MM.1S (cell line): ENCODE measurements at regions not wholly inside any gene's neighbourhood (a gene's known extent, or its start where the extent isn't known, plus 50 kb on each side); places are given as distances from the start of the nearest gene placed in this dataset.

Experiments
- DNase-seq: peaks from one replicate; pipeline ENCODE4 v3.0.0-alpha.2; 2015
- H2AFZ ChIP-seq: fragments of 300-600 bp; sonication (generic); 2 replicates; pipeline ENCODE4 v1.6.0; 2016; ENCODE audit warnings: antibody characterized with exemption, low read length
- H3F3A ChIP-seq: fragments of 300-600 bp; sonication (generic); 2 replicates; pipeline ENCODE4 v1.6.1; 2016; ENCODE audit warnings: mild to moderate bottlenecking, antibody characterized with exemption, low read length, moderate library complexity, mixed read lengths; ENCODE audit not compliant: insufficient read depth
- H3K27ac ChIP-seq: fragments of 300-600 bp; sonication (generic); 2 replicates; pipeline ENCODE4 v1.5.1; 2016; ENCODE audit warnings: mild to moderate bottlenecking, low read length
- H3K27me3 ChIP-seq: fragments of 300-600 bp; sonication (generic); replicated peaks from 2 replicates; pipeline ENCODE4 v1.6.0; 2016; ENCODE audit warnings: low read length; ENCODE audit not compliant: insufficient read depth
- H3K36me3 ChIP-seq: fragments of 300-600 bp; sonication (generic); replicated peaks from 2 replicates; pipeline ENCODE4 v1.6.1; 2016; ENCODE audit warnings: mild to moderate bottlenecking, low read length, mixed read lengths; ENCODE audit not compliant: insufficient read depth
- H3K4me1 ChIP-seq: fragments of 300-600 bp; sonication (generic); 2 replicates; pipeline ENCODE4 v1.6.1; 2016; ENCODE audit warnings: low read length, mixed read lengths
- H3K4me2 ChIP-seq: fragments of 300-600 bp; sonication (generic); 2 replicates; pipeline ENCODE4 v1.6.0; 2016; ENCODE audit warnings: low read depth, low read length
- H3K4me3 ChIP-seq: fragments of 300-600 bp; sonication (generic); 2 replicates; pipeline ENCODE4 v1.5.1; 2016; ENCODE audit warnings: low read length, mixed read lengths
- H3K79me2 ChIP-seq: fragments of 300-600 bp; sonication (generic); 2 replicates; pipeline ENCODE4 v1.6.1; 2016; ENCODE audit warnings: mixed run types, low read length, mixed read lengths
- H3K9ac ChIP-seq: fragments of 300-600 bp; sonication (generic); 2 replicates; pipeline ENCODE4 v1.6.1; 2016; ENCODE audit warnings: low read length, mixed read lengths
- H3K9me2 ChIP-seq: fragments of 300-600 bp; sonication (generic); replicated peaks from 2 replicates; pipeline ENCODE4 v1.6.1; 2016; ENCODE audit warnings: mild to moderate bottlenecking, low read length, mixed read lengths; ENCODE audit not compliant: insufficient read depth
- H3K9me3 ChIP-seq: fragments of 300-600 bp; sonication (generic); replicated peaks from 2 replicates; pipeline ENCODE4 v1.6.1; 2016; ENCODE audit warnings: mild to moderate bottlenecking, low read length, mixed read lengths; ENCODE audit not compliant: insufficient read depth
- H4K20me1 ChIP-seq: fragments of 300-600 bp; sonication (generic); 2 replicates; pipeline ENCODE4 v1.6.1; 2016; ENCODE audit warnings: mild to moderate bottlenecking, low read length, moderate library complexity, mixed read lengths; ENCODE audit not compliant: insufficient read depth
- EZH2 ChIP-seq: fragments of 300-600 bp; sonication (generic); optimal IDR thresholded peaks from 2 replicates; pipeline ENCODE3; 2017; ENCODE audit warnings: low read depth, mild to moderate bottlenecking, antibody characterized with exemption, low read length, mixed read lengths
- EZH2phosphoT487 ChIP-seq: fragments of 300-600 bp; sonication (generic); IDR thresholded peaks from 2 replicates; pipeline ENCODE4 v1.6.1; 2018; ENCODE audit warnings: antibody characterized with exemption, low read length
- TF ChIP-seq, protein P1 (sequence below): fragments of 300-600 bp; sonication (generic); IDR thresholded peaks from 2 replicates; pipeline ENCODE4 v1.5.1; 2016; ENCODE audit warnings: antibody characterized with exemption, low read length, mixed read lengths

DNA sequence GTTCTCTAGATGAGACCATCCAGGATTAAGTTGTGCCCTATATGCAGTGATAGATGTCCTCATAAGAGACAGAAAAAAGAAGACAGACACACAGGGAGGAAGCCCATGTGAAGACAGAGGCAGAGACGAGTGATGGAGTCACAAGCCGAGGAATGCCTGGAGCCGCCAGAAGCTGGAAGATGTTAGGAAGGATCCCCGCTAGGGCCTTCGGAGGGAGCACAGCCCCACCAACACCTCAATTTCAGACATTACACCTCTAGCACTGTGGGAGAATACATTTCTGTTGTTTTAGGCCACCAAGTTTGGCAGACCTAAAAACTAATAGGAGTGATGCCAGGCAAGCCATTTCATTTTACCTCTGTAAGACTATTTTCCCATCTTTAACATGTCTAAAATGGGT lies 458.5 kb downstream of the MED13L start:
- no peaks in the 10 kb centered on the region for H4K20me1 ChIP-seq
- no peak overlapping the region for H2AFZ ChIP-seq
- no peak overlapping the region for H3K9ac ChIP-seq
- no peaks in the 10 kb centered on the region for H3K9me3 ChIP-seq
- no peak overlapping the region for H3K4me3 ChIP-seq
- H3K9me2 ChIP-seq, result no peaks in the 10 kb centered on the region
- TF ChIP-seq EZH2phosphoT487, result no peak
- no peak for TF ChIP-seq EZH2
- TF ChIP-seq, protein P1, sequence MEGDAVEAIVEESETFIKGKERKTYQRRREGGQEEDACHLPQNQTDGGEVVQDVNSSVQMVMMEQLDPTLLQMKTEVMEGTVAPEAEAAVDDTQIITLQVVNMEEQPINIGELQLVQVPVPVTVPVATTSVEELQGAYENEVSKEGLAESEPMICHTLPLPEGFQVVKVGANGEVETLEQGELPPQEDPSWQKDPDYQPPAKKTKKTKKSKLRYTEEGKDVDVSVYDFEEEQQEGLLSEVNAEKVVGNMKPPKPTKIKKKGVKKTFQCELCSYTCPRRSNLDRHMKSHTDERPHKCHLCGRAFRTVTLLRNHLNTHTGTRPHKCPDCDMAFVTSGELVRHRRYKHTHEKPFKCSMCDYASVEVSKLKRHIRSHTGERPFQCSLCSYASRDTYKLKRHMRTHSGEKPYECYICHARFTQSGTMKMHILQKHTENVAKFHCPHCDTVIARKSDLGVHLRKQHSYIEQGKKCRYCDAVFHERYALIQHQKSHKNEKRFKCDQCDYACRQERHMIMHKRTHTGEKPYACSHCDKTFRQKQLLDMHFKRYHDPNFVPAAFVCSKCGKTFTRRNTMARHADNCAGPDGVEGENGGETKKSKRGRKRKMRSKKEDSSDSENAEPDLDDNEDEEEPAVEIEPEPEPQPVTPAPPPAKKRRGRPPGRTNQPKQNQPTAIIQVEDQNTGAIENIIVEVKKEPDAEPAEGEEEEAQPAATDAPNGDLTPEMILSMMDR, result no peak
- H3K27ac ChIP-seq, result no peak overlapping the region
- no peaks in the 10 kb centered on the region for H3K79me2 ChIP-seq
- DNase-seq, result no peak
- H3F3A ChIP-seq, result no peaks in the 10 kb centered on the region
- no peaks in the 10 kb centered on the region for H3K4me1 ChIP-seq
- no peaks in the 10 kb centered on the region for H3K27me3 ChIP-seq
- no peak overlapping the region for H3K4me2 ChIP-seq
- H3K36me3 ChIP-seq, result no peaks in the 10 kb centered on the region

DNA sequence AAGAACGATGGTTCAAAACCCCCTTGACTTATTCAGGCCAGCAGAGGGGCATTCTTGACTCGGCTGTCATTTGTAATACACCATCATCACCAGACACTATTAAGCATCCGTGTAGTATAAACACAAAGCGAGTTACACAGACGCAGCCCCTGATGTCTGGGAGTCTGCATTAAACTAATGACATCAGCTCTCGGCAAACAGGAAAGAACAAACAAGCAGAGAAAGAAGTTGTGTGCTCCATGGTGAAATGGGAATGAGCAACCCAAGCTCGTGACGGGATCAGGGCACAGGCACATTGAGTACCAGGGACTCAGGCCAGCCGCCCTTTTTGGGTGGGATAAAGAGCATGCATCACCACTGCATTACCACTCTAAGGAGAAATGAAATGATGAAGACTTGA lies 460.1 kb downstream of the MED13L start:
- Histone ChIP-seq H3K4me2 (no peak overlapping the region), H3K9me2 (no peaks in the 10 kb centered on the region), H3K79me2 (no peaks in the 10 kb centered on the region), H3K36me3 (no peaks in the 10 kb centered on the region), H3K9ac (no peak overlapping the region), H3K4me1 (no peaks in the 10 kb centered on the region), H3K9me3 (no peaks in the 10 kb centered on the region), H4K20me1 (no peaks in the 10 kb centered on the region), H3K4me3 (no peak overlapping the region), H3K27me3 (no peaks in the 10 kb centered on the region), H3K27ac (no peak overlapping the region), H3F3A (no peaks in the 10 kb centered on the region), H2AFZ (no peak overlapping the region)
- no peak for DNase-seq
- TF ChIP-seq, protein P1, result no peak
- TF ChIP-seq EZH2 (no peak), EZH2phosphoT487 (no peak)

DNA sequence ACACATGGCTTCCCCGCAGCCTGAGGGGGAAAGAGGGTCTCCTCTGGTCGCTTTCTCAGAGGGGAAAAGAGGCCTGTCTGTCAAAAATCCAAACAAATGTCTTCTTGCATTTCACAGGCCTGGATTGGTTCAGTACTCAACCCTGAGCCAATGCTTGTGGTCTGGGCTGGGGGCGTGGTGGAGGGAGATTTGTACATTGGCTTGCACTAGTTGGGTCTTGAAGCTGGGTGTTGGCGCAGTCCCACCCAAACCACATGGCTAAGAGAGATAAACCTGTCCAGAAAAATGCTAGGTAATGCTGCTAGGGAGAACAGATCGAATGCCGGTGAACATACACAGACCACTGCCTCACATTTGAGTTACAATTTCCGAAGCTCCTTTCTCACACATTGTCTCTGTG lies 461.6 kb downstream of the MED13L start:
- Histone ChIP-seq H3K36me3 (no peaks in the 10 kb centered on the region), H3K79me2 (no peaks in the 10 kb centered on the region), H3K27ac (no peak overlapping the region), H3K4me2 (no peak overlapping the region), H3K9me2 (no peaks in the 10 kb centered on the region), H3K9me3 (no peaks in the 10 kb centered on the region), H3K27me3 (no peaks in the 10 kb centered on the region), H3K9ac (no peak overlapping the region), H3K4me1 (no peaks in the 10 kb centered on the region), H3F3A (no peaks in the 10 kb centered on the region), H2AFZ (no peak overlapping the region), H3K4me3 (no peak overlapping the region), H4K20me1 (no peaks in the 10 kb centered on the region)
- no peak for TF ChIP-seq EZH2phosphoT487
- TF ChIP-seq, protein P1, result no peak
- TF ChIP-seq EZH2, result no peak
- DNase-seq, result no peak
